C4-2B (cell line): ENCODE measurements at regions not wholly inside any gene's neighbourhood (a gene's known extent, or its start where the extent isn't known, plus 50 kb on each side); places are given as distances from the start of the nearest gene placed in this dataset.

Experiments used
- CTCF ChIP-seq: fragments of 450-650 bp; conservative IDR thresholded peaks from 2 replicates; pipeline ENCODE4 v1.5.1; 2017; ENCODE audit warnings: mild to moderate bottlenecking
- ZFX ChIP-seq: fragments of 450-650 bp; IDR thresholded peaks from 2 replicates; pipeline ENCODE4 v1.6.1; 2017

DNA sequence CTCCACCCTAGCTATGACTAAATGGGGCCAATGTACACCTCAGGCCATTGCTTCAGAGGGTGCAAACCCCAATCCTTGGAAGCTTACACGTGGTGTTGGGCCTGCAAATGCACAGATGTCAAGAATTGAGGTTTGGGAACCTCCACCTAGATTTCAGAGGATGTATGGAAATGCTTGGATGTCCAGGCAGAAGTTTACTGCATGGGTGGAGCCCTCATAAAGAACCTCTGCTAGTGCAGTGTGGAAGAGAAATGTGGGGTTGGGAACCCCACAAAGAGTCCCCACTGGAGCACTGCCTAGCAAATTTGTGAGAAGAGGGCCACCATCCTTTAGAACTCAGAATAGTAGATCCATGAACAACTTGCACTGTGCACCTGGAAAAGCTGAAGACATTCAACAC is 284.1 kb downstream of the ANTXR2 start:
- TF ChIP-seq ZFX: no peak
- no peak for TF ChIP-seq CTCF
